MCF 10A (cell line): ENCODE measurements at regions not wholly inside any gene's neighbourhood (a gene's known extent, or its start where the extent isn't known, plus 50 kb on each side); places are given as distances from the start of the nearest gene placed in this dataset.

ENCODE experiments used
- BruUV-seq: library from RNA; stranded (reverse); fragments of 400-500 nt; replicated peaks from 2 replicates; lab custom pipeline; 2021; lab: Mats Ljungman, UMichigan
- CTCF ChIA-PET: fragments of 300-600 bp; sonication (Branson Sonifier 250); formaldehyde crosslinking; extraction: SDS; loops from one replicate; lab custom pipeline; 2021; ENCODE audit warnings: antibody characterized with exemption, inconsistent platforms; lab: Yijun Ruan, JAX
- POLR2A ChIA-PET: fragments of 300-600, 350-650 bp; sonication (Branson Sonifier 250); formaldehyde crosslinking; extraction: SDS; loops from one replicate; lab custom pipeline; 2020; ENCODE audit warnings: antibody characterized with exemption, inconsistent platforms; lab: Yijun Ruan, JAX
- DNase-seq: peaks from one replicate; pipeline ENCODE4 v3.0.0-alpha.2; 2018; ENCODE audit not compliant: unreplicated experiment
- H3K27ac Mint-ChIP-seq: one replicate; pipeline ENCODE4 v1.8.0; 2022; ENCODE audit warnings: mild to moderate bottlenecking, low read depth, mixed read lengths; ENCODE audit not compliant: unreplicated experiment
- H3K27me3 Mint-ChIP-seq: one replicate; pipeline ENCODE4 v1.8.0; 2022; ENCODE audit warnings: mixed read lengths; ENCODE audit not compliant: insufficient read depth, unreplicated experiment
- H3K36me3 Mint-ChIP-seq: one replicate; pipeline ENCODE4 v1.8.0; 2022; ENCODE audit warnings: mild to moderate bottlenecking, moderate library complexity, mixed read lengths; ENCODE audit not compliant: insufficient read depth, unreplicated experiment
- H3K4me1 Mint-ChIP-seq: one replicate; pipeline ENCODE4 v1.8.0; 2022; ENCODE audit warnings: mixed read lengths; ENCODE audit not compliant: insufficient read depth, unreplicated experiment
- H3K4me3 Mint-ChIP-seq: one replicate; pipeline ENCODE4 v1.8.0; 2022; ENCODE audit warnings: mild to moderate bottlenecking, moderate library complexity, mixed read lengths; ENCODE audit not compliant: unreplicated experiment
- H3K9me3 Mint-ChIP-seq: one replicate; pipeline ENCODE4 v1.8.0; 2022; ENCODE audit warnings: mixed read lengths; ENCODE audit not compliant: unreplicated experiment
- intact Hi-C: fragments of 100-400 bp; cut with micrococcal nuclease; formaldehyde crosslinking; loops from 2 replicates; pipeline ENCODE4 v1.14.1; 2022
- TF ChIP-seq, protein P1 (sequence below): fragments of 200-600 bp; IDR thresholded peaks from one replicate; pipeline ENCODE4 v1.8.0; 2022; ENCODE audit warnings: antibody characterized with exemption, mild to moderate bottlenecking; ENCODE audit not compliant: unreplicated experiment

DNA sequence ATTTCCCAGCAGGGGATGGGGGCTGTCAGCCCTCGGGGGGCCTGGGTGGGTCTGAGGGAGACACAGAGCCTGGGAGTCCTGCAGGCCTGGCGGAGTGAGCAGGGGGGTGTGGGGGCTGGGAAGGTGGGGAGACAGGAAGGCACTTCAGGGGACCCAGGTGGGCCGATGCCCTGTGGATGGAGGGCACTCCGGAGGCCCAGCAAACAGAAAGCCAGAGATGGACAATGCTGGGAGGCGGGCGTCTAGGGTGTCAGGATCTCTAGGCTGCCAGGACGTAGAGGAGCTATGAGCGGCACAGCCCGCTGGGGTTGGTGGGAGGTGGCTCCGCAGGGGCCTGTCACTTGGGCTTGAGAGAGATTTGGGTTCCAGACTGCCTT, 87.6 kb upstream of the COL5A1 start:
- H3K4me1 Mint-ChIP-seq = peaks cover 9% of the 10 kb centered on the region
- no peak for DNase-seq
- H3K27ac Mint-ChIP-seq = no peak overlapping the region
- POLR2A ChIA-PET = no interaction called here
- no peak overlapping the region for H3K4me3 Mint-ChIP-seq
- peaks cover 18% of the 10 kb centered on the region for H3K27me3 Mint-ChIP-seq
- TF ChIP-seq, protein P1, sequence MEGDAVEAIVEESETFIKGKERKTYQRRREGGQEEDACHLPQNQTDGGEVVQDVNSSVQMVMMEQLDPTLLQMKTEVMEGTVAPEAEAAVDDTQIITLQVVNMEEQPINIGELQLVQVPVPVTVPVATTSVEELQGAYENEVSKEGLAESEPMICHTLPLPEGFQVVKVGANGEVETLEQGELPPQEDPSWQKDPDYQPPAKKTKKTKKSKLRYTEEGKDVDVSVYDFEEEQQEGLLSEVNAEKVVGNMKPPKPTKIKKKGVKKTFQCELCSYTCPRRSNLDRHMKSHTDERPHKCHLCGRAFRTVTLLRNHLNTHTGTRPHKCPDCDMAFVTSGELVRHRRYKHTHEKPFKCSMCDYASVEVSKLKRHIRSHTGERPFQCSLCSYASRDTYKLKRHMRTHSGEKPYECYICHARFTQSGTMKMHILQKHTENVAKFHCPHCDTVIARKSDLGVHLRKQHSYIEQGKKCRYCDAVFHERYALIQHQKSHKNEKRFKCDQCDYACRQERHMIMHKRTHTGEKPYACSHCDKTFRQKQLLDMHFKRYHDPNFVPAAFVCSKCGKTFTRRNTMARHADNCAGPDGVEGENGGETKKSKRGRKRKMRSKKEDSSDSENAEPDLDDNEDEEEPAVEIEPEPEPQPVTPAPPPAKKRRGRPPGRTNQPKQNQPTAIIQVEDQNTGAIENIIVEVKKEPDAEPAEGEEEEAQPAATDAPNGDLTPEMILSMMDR = no peak
- peaks cover 6% of the 10 kb centered on the region for H3K36me3 Mint-ChIP-seq
- no peaks in the 10 kb centered on the region for H3K9me3 Mint-ChIP-seq
- no TSS peak for BruUV-seq
- CTCF ChIA-PET = no interaction called here
- intact Hi-C loops = no loop called here

DNA sequence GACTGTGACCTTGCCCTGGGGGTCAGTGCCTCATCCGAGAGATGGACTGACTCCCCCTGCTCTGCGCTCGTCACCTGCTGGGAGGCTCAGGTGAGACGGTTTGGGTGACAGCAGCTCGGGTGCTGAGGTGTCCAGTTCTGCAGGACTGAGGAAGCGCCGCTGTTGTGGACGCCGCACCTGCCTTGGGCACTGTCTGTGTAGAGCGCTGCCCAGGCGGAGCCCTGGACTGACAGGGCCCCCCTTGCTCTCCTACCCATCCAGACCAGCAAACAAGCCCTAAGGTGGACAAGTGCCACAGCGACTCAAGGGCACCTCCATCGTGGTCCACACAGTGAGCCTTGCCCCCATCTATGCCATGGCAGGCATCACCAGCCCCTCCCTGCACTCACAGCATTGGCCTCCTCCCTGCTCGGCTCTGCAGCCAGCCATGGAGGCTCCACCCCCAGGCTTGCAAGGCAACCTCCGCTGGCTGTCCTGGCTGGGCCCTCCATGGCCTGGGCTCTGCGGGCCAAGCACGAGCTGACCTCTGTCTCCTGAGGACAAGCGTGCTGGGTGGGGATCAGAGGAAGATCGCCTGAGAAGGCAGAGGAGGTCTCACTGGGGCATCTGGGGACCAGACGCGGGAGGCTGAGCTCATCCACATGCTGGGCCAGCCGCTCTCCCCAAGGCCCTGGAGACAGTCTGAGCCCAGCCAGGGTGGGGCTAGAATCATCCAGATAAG, 87.1 kb upstream of the COL5A1 start:
- CTCF ChIA-PET = no interaction called here
- no peak overlapping the region for H3K27ac Mint-ChIP-seq
- H3K27me3 Mint-ChIP-seq = peaks cover 23% of the 10 kb centered on the region
- POLR2A ChIA-PET = no interaction called here
- BruUV-seq = no TSS peak
- DNase-seq = no peak
- intact Hi-C loops = no loop called here
- TF ChIP-seq, protein P1 = no peak
- peaks cover 6% of the 10 kb centered on the region for H3K36me3 Mint-ChIP-seq
- H3K9me3 Mint-ChIP-seq = no peaks in the 10 kb centered on the region
- no peak overlapping the region for H3K4me3 Mint-ChIP-seq
- H3K4me1 Mint-ChIP-seq = peaks cover 9% of the 10 kb centered on the region

DNA sequence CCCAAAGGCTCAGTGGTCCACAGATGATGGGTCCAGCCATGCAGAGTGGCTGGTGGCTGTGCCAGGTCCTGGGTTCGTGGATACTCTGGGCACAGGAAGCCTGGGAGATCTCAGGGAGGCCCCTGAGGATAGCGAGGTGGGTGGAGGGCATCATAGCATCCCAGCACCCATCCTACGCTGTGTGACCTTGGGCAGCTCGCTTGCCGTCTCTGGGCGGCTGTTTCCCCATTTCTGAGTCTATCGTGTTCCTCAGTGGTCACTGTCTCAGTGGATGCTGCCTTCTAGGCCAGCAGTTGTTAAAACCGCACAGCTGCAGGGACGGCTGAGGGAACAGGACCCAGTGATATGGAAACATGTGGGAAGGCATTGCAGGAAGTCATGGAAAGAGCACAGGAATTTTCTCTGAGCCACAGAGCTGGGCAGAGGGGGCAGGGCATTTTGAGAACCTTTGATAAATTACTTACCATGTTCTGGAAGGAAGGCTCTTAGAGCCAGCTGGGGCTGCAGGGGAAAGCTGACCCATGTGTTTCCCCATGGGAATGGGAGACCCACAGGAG, 86.4 kb upstream of the COL5A1 start:
- intact Hi-C loops = no loop called here
- TF ChIP-seq, protein P1 = no peak
- no TSS peak for BruUV-seq
- Mint-ChIP-seq H3K36me3 (peaks cover 6% of the 10 kb centered on the region), H3K27me3 (peaks cover 30% of the 10 kb centered on the region), H3K4me3 (no peak overlapping the region), H3K9me3 (no peaks in the 10 kb centered on the region), H3K27ac (no peak overlapping the region), H3K4me1 (peaks cover 9% of the 10 kb centered on the region)
- CTCF ChIA-PET = interaction anchor here (0.8 kb wide), 1 partner anchor 102 kb away, joined by 3 read pairs; no protein-coding TSS in a partner anchor
- no peak for DNase-seq
- POLR2A ChIA-PET = no interaction called here

DNA sequence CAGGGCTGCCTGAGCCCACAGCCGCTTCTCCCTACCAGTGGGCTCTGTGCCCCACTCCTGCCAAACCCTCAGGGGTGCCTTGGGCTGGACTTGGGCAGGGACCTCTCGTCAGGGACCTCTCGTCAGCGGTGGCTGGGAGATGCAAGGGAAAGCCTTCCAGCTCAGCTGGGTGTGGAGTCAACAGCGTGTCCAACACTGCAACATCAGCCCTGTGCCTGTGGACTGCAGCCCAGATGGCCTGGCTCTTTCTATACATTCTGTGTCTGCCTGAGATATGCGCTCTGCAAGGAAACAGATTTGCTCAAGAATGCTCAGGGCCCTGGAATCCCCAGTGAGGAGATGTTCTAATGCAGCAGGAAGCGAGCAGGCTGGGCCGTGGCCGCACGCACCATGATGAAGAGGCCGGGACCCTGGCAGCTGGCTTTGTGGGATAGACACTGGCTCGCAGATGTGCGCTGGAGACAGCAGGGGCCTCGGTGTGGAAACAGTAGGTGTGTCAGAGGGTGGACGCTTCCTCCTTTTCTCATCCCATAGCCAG, 85.0 kb upstream of the COL5A1 start:
- no peak for DNase-seq
- Mint-ChIP-seq H3K27ac (no peak overlapping the region), H3K36me3 (peaks cover 6% of the 10 kb centered on the region), H3K27me3 (peaks cover 44% of the 10 kb centered on the region), H3K9me3 (no peaks in the 10 kb centered on the region), H3K4me3 (no peak overlapping the region), H3K4me1 (peaks cover 6% of the 10 kb centered on the region)
- ChIA-PET CTCF (interaction anchor here (1.2 kb wide), 1 partner anchor 100 kb away, joined by 5 read pairs; no protein-coding TSS in a partner anchor), POLR2A (no interaction called here)
- intact Hi-C loops = no loop called here
- no TSS peak for BruUV-seq
- TF ChIP-seq, protein P1 = no peak
